AG04450 (cell line): ENCODE measurements at regions not wholly inside any gene's neighbourhood (a gene's known extent, or its start where the extent isn't known, plus 50 kb on each side); places are given as distances from the start of the nearest gene placed in this dataset.

Experiments
- CTCF ChIA-PET: fragments of 300-600, 350-600 bp; formaldehyde crosslinking; extraction: SDS; loops from one replicate; lab custom pipeline; 2022; ENCODE audit warnings: antibody characterized with exemption, inconsistent platforms; lab: Charles Lee
- POLR2A ChIA-PET: fragments of 350-600 bp; formaldehyde crosslinking; extraction: SDS; loops from one replicate; lab custom pipeline; 2021; ENCODE audit warnings: antibody characterized with exemption, inconsistent platforms; lab: Yijun Ruan, JAX
- DNase-seq: peaks from one replicate; pipeline ENCODE4 v3.0.0-alpha.2; 2011; ENCODE audit warnings: low read depth, low spot score
- H3K27ac ChIP-seq: one replicate; pipeline ENCODE4 v1.5.1; 2012; ENCODE audit warnings: low read depth, low read length, control low read depth
- H3K27me3 ChIP-seq: one replicate; pipeline ENCODE4 v1.6.0; 2012; ENCODE audit warnings: low read length; ENCODE audit not compliant: control insufficient read depth, insufficient read depth
- H3K4me3 ChIP-seq: 2 replicates; pipeline ENCODE4 v1.5.1; 2011; ENCODE audit warnings: mild to moderate bottlenecking, low read depth, low read length, control low read depth
- H3K9me3 ChIP-seq: 2 replicates; pipeline ENCODE4 v1.5.1; 2012; ENCODE audit warnings: low read length; ENCODE audit not compliant: control insufficient read depth, insufficient read depth
- TF ChIP-seq, protein P1 (sequence below): IDR thresholded peaks from 2 replicates; pipeline ENCODE4 v1.5.1; 2011; ENCODE audit warnings: low read depth, low read length, control low read depth, inconsistent platforms

DNA sequence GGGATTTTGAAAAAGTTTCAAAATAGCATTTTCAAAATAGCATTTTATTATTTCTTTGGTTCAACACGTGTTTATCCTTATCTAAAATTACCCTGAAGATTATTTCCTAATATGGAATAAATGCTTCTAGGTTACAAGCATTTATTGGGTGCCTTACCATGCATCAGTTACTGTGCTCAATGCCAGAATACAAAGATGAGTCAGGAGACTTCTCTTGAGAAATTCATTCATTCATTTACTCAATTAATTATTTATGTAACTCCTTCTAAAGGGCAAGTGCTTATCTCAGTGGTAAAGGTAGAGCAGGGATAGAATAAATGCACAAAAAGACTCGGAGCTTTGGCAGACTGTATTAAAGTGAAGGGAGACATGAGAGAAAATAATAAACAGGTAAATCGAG, 150.1 kb upstream of the PDE7B start:
- TF ChIP-seq, protein P1, sequence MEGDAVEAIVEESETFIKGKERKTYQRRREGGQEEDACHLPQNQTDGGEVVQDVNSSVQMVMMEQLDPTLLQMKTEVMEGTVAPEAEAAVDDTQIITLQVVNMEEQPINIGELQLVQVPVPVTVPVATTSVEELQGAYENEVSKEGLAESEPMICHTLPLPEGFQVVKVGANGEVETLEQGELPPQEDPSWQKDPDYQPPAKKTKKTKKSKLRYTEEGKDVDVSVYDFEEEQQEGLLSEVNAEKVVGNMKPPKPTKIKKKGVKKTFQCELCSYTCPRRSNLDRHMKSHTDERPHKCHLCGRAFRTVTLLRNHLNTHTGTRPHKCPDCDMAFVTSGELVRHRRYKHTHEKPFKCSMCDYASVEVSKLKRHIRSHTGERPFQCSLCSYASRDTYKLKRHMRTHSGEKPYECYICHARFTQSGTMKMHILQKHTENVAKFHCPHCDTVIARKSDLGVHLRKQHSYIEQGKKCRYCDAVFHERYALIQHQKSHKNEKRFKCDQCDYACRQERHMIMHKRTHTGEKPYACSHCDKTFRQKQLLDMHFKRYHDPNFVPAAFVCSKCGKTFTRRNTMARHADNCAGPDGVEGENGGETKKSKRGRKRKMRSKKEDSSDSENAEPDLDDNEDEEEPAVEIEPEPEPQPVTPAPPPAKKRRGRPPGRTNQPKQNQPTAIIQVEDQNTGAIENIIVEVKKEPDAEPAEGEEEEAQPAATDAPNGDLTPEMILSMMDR: no peak
- ChIA-PET CTCF (interaction anchor here (1.1 kb wide), 1 partner anchor 42 kb away, joined by 3 read pairs; no protein-coding TSS in a partner anchor), POLR2A (no interaction called here)
- no peak for DNase-seq
- no peak overlapping the region for H3K27ac ChIP-seq
- no peaks in the 10 kb centered on the region for H3K27me3 ChIP-seq
- no peak overlapping the region for H3K4me3 ChIP-seq
- no peaks in the 10 kb centered on the region for H3K9me3 ChIP-seq

DNA sequence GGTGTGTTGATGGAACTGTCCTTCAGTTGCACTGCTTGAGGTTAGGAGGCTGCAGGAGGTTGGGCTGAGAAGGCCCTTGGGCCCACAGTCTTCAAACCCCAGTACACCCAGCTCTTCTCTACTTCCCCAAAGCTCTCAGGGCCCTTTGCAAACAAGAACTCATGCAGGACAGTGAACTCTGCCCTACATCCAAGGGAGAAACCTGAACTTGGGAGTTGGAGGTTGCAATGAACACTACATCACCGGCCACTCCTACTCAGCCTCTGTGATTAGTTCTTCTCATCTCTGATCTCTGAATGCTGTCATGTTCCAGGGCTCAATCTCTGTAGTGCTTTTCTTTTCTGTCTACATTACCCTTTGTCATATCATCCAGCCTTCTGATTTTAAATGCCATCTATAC, 148.5 kb upstream of the PDE7B start:
- Histone ChIP-seq H3K27ac (no peak overlapping the region), H3K9me3 (no peaks in the 10 kb centered on the region), H3K27me3 (no peaks in the 10 kb centered on the region), H3K4me3 (no peak overlapping the region)
- no peak for DNase-seq
- TF ChIP-seq, protein P1: no peak
- CTCF ChIA-PET: no interaction called here
- POLR2A ChIA-PET: no interaction called here

- CTCF ChIA-PET: no interaction called here
- POLR2A ChIA-PET: no interaction called here
- Histone ChIP-seq H3K27me3 (no peaks in the 10 kb centered on the region), H3K9me3 (no peaks in the 10 kb centered on the region), H3K4me3 (no peak overlapping the region), H3K27ac (no peak overlapping the region)
- DNase-seq: no peak
- TF ChIP-seq, protein P1: no peak
These were observed 147.9 kb upstream of the PDE7B start for GRCh38 chr6:135703621-135704020.

DNA sequence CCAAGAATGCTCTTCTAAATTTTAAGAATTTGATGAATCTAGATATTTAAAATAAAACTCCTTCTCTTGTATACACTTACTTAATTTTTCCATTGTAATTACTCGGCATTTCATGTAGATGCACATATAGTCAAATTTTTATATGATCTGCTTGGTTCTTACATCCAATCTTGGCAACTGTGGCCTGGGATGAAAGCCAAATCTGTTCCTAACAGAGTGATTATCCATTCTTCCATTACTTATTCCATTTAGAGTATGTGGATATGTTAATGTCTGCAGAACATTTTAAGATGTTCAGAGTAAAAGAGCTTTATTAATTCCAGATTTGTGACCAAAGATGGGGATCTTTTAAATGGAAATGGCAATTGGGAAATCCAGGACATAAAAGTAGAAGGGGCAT, 144.1 kb upstream of the PDE7B start:
- Histone ChIP-seq H3K27me3 (no peaks in the 10 kb centered on the region), H3K4me3 (no peak overlapping the region), H3K27ac (no peak overlapping the region), H3K9me3 (no peaks in the 10 kb centered on the region)
- TF ChIP-seq, protein P1: no peak
- CTCF ChIA-PET: no interaction called here
- no peak for DNase-seq
- POLR2A ChIA-PET: no interaction called here

DNA sequence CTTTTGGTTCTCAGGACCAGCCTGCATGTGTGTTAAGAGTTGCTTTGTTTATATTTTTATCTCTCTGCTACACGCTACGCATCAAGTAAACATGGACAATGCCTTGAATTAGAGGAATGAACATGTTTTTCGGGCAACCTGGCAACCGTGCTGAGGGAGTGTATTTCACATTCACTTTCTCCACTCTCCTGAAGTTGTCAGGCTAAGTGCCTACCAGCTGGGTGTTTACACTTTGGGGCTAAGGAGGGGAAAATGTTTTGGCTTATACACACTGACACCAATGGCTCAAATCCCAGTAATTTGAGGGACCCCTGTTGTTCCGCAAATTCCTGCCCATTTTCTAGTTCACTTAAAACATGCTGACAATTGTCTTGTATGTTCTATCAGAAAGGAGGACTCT, 141.5 kb upstream of the PDE7B start:
- TF ChIP-seq, protein P1: no peak
- no peak for DNase-seq
- POLR2A ChIA-PET: no interaction called here
- no peak overlapping the region for H3K4me3 ChIP-seq
- CTCF ChIA-PET: no interaction called here
- no peak overlapping the region for H3K27ac ChIP-seq
- no peaks in the 10 kb centered on the region for H3K27me3 ChIP-seq
- no peaks in the 10 kb centered on the region for H3K9me3 ChIP-seq
